VCaP (cell line): ENCODE measurements at regions not wholly inside any gene's neighbourhood (a gene's known extent, or its start where the extent isn't known, plus 50 kb on each side); places are given as distances from the start of the nearest gene placed in this dataset.
"Not testable (repeated sequence)": the region's sequence is repeated elsewhere in the genome, so short reads cannot be mapped to it uniquely, and the experiment has no call there.

Experiments
- H3K27ac ChIP-seq: fragments of 450-650 bp; 2 replicates; pipeline ENCODE4 v1.5.1; 2017
- CTCF ChIP-seq: fragments of 450-650 bp; conservative IDR thresholded peaks from 2 replicates; pipeline ENCODE4 v1.5.1; 2017; ENCODE audit warnings: mild to moderate bottlenecking, moderate library complexity

DNA sequence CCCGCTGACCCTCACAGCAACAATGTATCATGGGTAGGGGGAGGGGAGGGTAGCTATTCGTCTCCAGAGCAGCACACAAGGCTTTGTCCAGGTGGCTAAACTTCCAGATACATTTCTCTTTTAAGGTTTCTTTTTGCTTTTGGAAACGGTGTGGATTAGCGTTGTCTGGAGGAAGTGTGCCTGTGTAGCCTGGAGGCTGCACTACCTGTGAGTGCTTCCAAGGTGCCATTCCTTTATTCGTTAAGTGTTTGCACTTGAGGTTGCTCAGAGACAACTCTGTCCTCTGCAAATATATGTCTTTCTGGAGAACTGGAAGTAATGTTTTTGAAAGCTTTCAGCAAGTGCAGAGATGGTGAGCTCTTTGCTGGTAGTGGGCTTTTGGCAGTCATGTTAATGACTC lies 53.1 kb downstream of the HSFY1 start:
- not testable (repeated sequence) for H3K27ac ChIP-seq

DNA sequence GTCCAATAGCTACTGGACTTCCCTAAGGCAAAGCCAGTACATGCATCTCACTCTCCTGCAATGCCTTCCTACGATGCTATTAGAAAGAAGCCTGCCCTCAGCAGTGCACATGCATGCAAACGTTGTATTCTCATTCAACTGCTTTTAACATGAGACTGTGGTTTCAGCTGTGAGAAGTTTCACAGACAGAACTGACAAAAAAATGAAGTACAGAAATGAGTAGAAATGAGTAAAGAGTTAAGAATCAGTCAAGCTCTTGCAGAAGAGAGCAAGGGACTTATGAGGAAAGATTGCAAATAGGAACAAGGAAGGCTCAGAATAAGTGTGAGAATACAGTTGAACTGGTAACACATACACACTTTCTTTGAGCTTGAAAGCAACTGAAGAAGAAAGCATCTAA lies 54.8 kb downstream of the HSFY1 start:
- H3K27ac ChIP-seq: not testable (repeated sequence)

GRCh38 chrY:18606251-18606650 lies 59.7 kb downstream of the HSFY1 start:
- H3K27ac ChIP-seq: not testable (repeated sequence)

- not testable (repeated sequence) for H3K27ac ChIP-seq
Observed at GRCh38 chrY:18608205-18608604, 61.7 kb downstream of the HSFY1 start.

- H3K27ac ChIP-seq: not testable (repeated sequence)
Observed at GRCh38 chrY:18615809-18616208, 69.3 kb downstream of the HSFY1 start.

- H3K27ac ChIP-seq: not testable (repeated sequence)
Observed at GRCh38 chrY:18629805-18630516, 83.4 kb downstream of the HSFY1 start.

DNA sequence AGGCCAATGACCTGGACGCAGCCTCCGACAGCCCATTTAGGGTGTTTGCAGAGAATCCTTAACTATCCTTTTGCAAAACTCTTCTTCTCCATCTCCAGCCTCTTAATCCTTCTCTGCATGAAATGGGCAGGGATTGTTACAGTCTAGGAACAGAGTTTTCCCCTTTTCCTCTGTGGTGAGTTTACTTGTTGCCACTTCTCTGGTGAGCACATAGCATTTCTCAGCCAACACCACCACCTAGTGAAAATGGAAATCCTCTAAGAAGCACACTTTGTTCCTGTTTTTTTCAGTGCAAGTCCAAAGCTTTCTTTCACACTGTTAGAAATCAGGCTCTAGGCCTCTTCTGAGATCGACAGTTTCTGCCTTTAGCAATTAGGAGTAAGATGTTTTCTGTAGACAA lies 84.1 kb downstream of the HSFY1 start:
- H3K27ac ChIP-seq: not testable (repeated sequence)

DNA sequence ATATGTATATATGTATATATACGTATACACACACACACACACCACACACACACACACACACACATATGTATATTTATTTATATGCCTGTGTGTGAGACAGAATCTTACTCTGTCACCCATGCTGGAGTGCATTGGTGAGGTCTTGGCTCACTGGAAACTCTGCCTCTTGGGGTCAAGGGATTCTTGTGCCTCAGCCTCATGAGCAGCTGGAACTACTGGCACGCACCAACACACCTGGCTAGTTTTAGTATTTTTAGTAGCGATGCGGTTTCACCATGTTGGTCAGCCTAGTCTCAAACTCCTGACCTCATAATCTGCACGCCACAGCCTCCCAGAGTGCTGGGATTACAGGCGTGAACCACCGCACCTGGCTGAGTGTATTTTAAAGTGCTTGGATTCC lies 85.1 kb downstream of the HSFY1 start:
- not testable (repeated sequence) for H3K27ac ChIP-seq

DNA sequence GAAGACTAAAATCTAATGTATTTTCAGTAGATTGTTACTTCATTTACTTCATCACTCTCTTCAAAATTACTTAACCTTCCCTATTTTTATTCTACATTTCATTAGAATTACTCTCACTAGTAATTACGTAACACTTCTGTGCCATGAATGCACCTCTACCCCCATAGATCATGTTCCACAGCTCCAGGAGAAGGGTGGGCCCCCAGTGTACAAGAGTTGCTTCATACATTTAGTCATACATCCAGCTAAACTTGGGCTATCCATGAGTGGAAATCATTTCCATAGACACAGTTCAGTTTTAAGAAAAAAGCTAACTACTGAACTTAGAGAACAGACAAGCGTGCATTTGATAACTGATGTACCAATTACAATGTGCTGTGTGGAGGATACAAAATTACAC lies 104.2 kb downstream of the HSFY1 start:
- TF ChIP-seq CTCF: no peak
- no peak overlapping the region for H3K27ac ChIP-seq

DNA sequence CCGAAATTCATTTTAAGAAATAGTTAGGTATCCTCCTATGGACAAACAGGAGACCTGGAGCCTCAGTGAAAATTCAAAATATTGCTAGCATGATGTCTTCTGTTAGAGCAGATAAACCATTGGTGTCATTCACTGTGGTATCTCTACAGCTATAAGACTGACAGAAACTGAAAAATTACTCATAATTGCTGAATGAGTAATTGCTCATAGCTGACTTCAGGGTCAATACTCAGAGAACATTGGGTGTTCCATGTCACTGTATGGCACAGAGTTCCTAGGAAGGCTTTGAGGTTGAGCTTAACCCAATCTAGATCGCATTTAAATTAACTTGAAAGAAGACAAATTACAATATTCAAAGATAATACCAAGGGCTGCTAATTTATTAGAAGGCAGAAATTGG lies 109.0 kb downstream of the HSFY2 start:
- no peak for TF ChIP-seq CTCF
- H3K27ac ChIP-seq: no peak overlapping the region

GRCh38 chrY:18669790-18670189 lies 103.7 kb downstream of the HSFY2 start:
- TF ChIP-seq CTCF: peak; percentile 73

GRCh38 chrY:18671970-18672369 lies 101.6 kb downstream of the HSFY2 start:
- no peak overlapping the region for H3K27ac ChIP-seq
- no peak for TF ChIP-seq CTCF

More at GRCh38 chrY:18669790-18670189, 103.7 kb downstream of the HSFY2 start:
- no peak overlapping the region for H3K27ac ChIP-seq

DNA sequence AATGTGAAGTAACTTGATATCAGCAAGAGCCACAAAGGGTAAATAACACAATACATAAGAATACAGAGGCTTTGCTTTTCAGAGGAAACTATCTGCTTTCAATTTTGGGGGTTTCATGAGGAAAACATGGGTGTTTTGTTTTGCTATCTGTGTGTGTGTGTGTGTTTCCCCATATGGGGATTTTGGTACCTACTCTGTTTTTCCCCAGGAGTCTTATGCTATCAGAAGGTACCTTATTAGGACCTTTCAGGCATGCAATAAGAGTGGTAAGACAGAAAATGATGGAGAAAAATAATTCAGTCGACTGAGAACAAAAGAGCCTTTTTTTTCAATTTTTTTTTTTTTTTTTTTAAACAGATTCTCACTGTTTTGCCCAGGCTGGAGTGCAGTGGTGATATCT lies 87.5 kb downstream of the HSFY2 start:
- not testable (repeated sequence) for H3K27ac ChIP-seq

GRCh38 chrY:18688362-18688761 lies 85.2 kb downstream of the HSFY2 start:
- not testable (repeated sequence) for H3K27ac ChIP-seq

- H3K27ac ChIP-seq: not testable (repeated sequence)
Observed at GRCh38 chrY:18689420-18689819, 84.1 kb downstream of the HSFY2 start.

DNA sequence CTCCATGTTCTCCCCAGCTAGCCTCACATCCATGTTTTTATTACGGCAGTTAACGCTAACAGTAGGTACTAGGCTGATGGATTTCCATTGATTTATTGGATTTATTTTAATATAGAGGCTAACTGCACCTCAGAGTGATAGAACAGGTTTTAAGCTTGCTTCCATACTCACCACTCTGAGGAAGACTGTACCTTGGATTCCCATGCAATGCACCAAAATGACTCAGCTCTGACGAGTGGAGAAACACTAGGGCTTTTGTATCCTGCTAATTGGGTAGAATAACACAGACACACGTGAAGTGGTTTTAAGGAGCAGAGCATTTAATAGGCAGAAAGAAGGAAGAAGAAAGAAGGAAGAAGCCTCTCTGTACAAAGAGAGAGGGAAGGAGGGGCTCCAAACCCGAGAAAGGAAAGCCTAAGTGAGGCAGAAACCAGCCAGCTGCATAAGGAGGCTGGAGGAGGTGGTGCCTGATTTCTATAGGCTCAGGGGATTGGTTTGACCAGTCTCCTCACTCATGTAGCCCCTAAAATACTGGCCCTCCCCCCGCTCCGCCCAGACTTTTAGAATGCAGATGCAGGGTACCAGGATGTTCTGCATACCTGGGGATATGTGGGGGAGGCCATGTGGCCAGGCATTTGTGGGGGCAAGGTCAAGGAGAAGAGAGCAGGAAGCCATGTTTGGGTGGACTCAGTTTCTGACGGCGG lies 83.5 kb downstream of the HSFY2 start:
- H3K27ac ChIP-seq: not testable (repeated sequence)

DNA sequence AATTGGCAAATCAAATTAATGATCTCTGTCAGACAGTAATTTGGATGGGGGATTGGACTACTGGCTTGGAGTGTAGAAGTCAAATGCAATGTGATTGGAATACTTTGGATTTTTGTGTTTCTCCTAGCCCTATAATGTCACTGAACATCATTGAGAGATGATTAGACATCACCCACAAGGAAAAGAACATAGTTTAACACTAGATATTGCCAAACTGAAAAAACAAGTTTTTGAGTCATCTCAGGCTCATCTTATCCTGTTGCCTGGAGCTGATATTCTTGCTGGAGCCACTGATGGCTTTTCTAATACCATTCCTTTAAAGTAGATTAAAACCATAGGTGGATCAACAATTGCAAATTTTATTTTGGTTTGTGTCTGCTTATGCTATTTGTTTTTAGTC lies 76.7 kb downstream of the HSFY2 start:
- H3K27ac ChIP-seq: not testable (repeated sequence)
